Astrocyte of the cerebellum (primary cell): ENCODE measurements at regions not wholly inside any gene's neighbourhood (a gene's known extent, or its start where the extent isn't known, plus 50 kb on each side); places are given as distances from the start of the nearest gene placed in this dataset.

Experiments used
- DNase-seq: peaks from one replicate; pipeline ENCODE4 v3.0.0-alpha.2; 2011; ENCODE audit warnings: low read depth
- H3K4me3 ChIP-seq: 2 replicates; pipeline ENCODE4 v1.5.1; 2011; ENCODE audit warnings: mild to moderate bottlenecking, low read depth, low read length, moderate library complexity
- CTCF ChIP-seq: IDR thresholded peaks from 2 replicates; pipeline ENCODE4 v1.5.1; 2012; ENCODE audit warnings: low read length, low read depth, moderate library complexity, mild to moderate bottlenecking; ENCODE audit errors: missing control alignments
- in situ Hi-C: cut with HindIII; loops from 2 replicates; pipeline ENCODE4 v1.10.0; 2017; ENCODE audit warnings: low sequenced_read_pairs

DNA sequence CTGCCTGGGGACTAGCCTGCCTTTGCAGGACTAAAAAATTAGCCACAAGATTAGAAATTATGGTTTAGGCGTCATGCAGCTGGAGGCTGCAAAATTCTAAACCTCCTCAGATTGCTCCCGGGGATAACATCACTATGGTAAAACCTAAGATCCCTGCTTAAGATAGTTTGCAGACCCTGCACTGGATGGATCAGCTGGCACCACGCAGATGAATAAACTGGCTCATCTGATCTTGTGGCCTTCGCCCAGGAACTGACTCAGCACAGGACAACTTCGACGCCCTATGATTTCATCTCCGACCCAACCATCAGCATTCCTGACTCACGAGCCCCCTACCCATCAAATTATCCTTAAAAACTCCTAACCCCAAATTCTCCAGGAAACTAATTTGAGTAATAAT lies 482.4 kb downstream of the SPRY1 start:
- no peak for TF ChIP-seq CTCF
- no peak for DNase-seq
- H3K4me3 ChIP-seq: no peak overlapping the region
- in situ Hi-C loops: no loop called here

GRCh38 chr4:123880631-123881030 lies 484.0 kb downstream of the SPRY1 start:
- TF ChIP-seq CTCF: no peak
- in situ Hi-C loops: no loop called here
- no peak for DNase-seq
- H3K4me3 ChIP-seq: no peak overlapping the region

DNA sequence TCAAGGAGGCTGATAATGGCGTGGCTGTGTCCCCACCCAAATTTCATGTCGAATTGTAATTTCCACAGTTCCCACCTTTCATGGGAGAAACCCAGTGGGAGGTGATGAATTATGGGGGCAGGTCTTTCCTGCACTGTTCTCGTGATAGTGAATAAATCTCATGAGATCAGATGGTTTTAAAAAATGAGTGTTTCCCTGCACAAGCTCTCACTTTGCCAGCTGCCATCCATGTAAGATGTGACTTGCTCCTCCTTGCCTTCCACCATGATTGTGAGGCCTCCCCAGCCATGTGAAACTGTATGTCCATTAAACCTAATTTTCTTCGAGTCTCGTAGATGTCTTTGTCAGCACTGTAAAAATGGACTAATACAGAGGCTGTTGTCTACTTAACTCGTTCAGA lies 488.3 kb downstream of the SPRY1 start:
- in situ Hi-C loops: no loop called here
- DNase-seq: no peak
- no peak for TF ChIP-seq CTCF
- no peak overlapping the region for H3K4me3 ChIP-seq

DNA sequence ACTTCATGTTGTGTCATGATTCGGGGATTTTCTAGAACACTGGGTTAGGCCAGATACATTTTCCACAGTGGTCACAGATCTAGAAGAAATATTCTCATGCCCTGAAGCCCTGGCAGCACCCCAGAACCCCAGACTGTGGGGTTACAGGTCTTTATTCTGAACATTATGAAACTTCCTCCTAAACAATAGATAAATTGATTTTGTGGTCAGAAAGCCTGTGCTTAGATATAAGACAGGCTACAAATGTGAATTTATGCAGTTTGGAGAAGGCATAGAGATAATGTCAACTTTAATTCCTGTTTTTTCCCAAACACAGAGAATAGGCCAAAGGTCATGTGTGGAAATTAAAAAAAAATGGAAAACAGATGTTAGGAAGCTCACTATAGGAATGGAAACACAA lies 492.9 kb downstream of the SPRY1 start:
- no peak for TF ChIP-seq CTCF
- no peak overlapping the region for H3K4me3 ChIP-seq
- DNase-seq: peak; percentile 59
- in situ Hi-C loops: no loop called here

DNA sequence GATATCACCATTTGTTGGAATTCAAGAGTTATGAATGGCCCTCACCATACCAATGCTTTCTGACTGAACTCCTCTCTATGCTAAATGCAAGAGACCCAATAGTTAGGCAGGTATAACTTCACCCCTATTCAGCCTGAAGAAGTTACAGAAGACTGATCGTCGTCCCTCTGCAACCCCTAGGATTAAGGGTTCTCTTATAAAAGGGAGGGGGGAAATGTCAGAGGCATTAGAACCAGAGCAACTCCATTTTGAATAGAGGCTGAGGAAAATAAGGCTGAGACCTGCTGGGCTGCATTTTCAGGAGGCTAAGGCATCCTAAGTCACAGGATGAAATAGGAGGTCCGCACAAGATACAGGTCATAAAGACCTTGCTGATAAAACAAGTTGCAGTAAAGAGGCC lies 494.3 kb downstream of the SPRY1 start:
- in situ Hi-C loops: no loop called here
- no peak overlapping the region for H3K4me3 ChIP-seq
- no peak for DNase-seq
- no peak for TF ChIP-seq CTCF

DNA sequence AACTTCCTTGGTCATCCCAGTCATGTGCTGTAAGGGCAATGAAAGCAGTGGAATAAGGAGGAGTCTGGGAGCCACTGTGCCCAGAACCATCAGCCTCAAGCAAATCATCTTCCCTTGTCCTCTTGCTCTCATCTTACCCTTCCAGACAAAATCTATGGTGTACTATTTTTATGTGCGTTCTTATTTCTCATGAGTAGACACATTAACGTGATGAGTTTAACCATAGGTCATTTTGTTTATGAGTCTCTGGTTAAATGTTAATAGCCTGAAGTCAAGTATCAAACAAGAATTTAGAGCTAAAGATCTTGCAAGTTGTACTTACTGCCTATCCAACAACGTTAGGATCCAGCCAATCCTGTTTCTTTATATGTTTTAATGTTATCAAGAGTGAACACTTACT lies 495.3 kb downstream of the SPRY1 start:
- in situ Hi-C loops: no loop called here
- H3K4me3 ChIP-seq: no peak overlapping the region
- no peak for DNase-seq
- no peak for TF ChIP-seq CTCF
